Nephron progenitor cell (in vitro differentiated cells): ENCODE measurements at regions not wholly inside any gene's neighbourhood (a gene's known extent, or its start where the extent isn't known, plus 50 kb on each side); places are given as distances from the start of the nearest gene placed in this dataset.

ENCODE experiments used
- DNase-seq: peaks from one replicate; pipeline ENCODE4 v3.0.0; 2021
- H3K27ac Mint-ChIP-seq: 2 replicates; pipeline ENCODE4 v1.8.0; 2021; ENCODE audit warnings: mild to moderate bottlenecking, moderate library complexity, mixed read lengths
- H3K27me3 Mint-ChIP-seq: 2 replicates; pipeline ENCODE4 v1.8.0; 2021; ENCODE audit warnings: mild to moderate bottlenecking, low read depth, mixed read lengths; ENCODE audit not compliant: poor library complexity
- H3K36me3 Mint-ChIP-seq: 2 replicates; pipeline ENCODE4 v1.8.0; 2021; ENCODE audit warnings: low read depth, mixed read lengths
- H3K4me1 Mint-ChIP-seq: 2 replicates; pipeline ENCODE4 v1.8.0; 2021; ENCODE audit warnings: mixed read lengths
- H3K4me3 Mint-ChIP-seq: 2 replicates; pipeline ENCODE4 v1.8.0; 2021; ENCODE audit warnings: mild to moderate bottlenecking, moderate library complexity, mixed read lengths
- H3K9me3 Mint-ChIP-seq: 2 replicates; pipeline ENCODE4 v1.8.0; 2021; ENCODE audit warnings: mild to moderate bottlenecking, moderate library complexity, mixed read lengths
- TF ChIP-seq, protein P1 (sequence below): fragments of 200-600 bp; sonication (generic); IDR thresholded peaks from 2 replicates; pipeline ENCODE4 v1.5.0; 2021; ENCODE audit warnings: antibody characterized with exemption

DNA sequence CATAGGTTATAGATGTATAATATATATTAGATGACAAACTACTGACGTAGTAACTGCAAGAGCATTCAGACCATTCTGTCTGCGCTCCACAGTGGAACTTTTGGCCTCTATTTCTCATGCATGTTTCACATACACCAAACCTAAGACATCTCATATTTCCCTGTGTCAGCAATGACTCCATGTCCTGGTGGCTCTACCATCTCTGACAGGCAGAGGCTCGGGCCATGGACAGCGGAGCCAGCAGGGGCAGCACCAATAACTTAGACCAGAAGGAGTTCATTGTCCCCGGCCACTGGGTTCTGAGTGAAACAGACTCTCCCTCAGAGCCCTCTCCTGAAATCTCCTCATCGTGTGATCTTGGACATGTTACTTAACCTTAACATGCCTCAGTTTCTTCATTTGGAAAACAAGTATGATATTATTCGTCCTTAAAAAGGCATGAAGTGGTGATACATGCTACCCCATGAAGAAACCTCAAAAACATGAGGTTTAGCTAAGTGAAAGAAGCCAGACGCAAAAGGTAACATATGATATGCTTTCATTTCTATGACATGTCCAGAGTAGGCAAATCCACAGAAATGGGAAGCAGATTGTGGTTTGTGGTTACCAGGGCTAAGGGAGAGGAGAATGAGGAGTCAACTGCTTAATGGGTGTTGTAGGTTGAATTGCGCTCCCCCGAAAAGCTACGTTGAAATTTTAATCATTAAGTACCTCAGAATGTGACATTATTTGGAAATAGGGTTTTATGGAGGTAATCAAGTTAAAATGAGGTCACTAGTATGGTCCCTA, 564.0 kb upstream of the JARID2 start:
- TF ChIP-seq, protein P1, sequence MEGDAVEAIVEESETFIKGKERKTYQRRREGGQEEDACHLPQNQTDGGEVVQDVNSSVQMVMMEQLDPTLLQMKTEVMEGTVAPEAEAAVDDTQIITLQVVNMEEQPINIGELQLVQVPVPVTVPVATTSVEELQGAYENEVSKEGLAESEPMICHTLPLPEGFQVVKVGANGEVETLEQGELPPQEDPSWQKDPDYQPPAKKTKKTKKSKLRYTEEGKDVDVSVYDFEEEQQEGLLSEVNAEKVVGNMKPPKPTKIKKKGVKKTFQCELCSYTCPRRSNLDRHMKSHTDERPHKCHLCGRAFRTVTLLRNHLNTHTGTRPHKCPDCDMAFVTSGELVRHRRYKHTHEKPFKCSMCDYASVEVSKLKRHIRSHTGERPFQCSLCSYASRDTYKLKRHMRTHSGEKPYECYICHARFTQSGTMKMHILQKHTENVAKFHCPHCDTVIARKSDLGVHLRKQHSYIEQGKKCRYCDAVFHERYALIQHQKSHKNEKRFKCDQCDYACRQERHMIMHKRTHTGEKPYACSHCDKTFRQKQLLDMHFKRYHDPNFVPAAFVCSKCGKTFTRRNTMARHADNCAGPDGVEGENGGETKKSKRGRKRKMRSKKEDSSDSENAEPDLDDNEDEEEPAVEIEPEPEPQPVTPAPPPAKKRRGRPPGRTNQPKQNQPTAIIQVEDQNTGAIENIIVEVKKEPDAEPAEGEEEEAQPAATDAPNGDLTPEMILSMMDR = no peak
- peaks cover 18% of the 10 kb centered on the region for H3K4me1 Mint-ChIP-seq
- no peak overlapping the region for H3K27ac Mint-ChIP-seq

DNA sequence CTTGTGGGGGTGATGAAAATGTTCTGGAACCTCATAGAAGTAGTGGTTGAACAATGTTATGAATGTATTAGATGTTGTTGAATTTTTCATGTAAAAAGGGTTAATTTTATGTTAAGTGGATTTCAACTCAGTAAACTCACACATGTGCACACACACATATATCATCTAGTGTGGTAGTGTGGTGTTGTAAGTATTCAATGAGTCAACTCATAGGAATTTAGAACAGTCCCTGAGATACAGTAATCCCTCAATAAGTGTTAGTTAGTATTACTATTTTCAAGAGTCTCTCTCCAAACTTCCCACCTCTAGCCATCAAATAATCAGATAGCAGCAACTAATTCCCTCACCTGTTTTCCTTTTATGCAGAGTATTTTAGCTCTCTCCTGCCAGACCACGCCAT, 563.1 kb upstream of the JARID2 start:
- Mint-ChIP-seq H3K4me3 (no peak overlapping the region), H3K27me3 (peaks cover 13% of the 10 kb centered on the region), H3K4me1 (peaks cover 12% of the 10 kb centered on the region), H3K36me3 (no peaks in the 10 kb centered on the region), H3K27ac (no peak overlapping the region), H3K9me3 (peaks cover 4% of the 10 kb centered on the region)
- no peak for DNase-seq
- TF ChIP-seq, protein P1 = no peak

More for the DNA sequence above, 564.0 kb upstream of the JARID2 start:
- no peaks in the 10 kb centered on the region for H3K36me3 Mint-ChIP-seq
- DNase-seq = no peak
- H3K9me3 Mint-ChIP-seq = peaks cover 4% of the 10 kb centered on the region
- H3K4me3 Mint-ChIP-seq = no peak overlapping the region
- peaks cover 13% of the 10 kb centered on the region for H3K27me3 Mint-ChIP-seq

DNA sequence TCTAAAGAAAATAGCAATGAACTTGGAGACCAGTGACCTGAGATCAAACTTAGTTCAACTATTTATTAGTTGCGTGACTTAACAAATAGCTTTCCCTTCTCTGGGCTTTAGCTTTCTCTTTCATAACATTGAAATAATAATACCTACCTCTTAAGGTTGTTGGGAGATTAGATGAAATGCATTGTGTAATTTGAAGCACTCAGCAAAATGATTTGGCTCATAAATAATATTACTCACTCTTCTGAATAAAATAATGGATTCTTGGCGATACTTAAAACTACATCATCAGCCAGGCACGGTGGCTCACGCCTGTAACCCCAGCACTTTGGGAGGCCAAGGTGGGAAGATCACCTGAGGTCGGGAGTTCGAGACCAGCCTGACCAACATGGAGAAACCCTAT, 556.2 kb upstream of the JARID2 start:
- DNase-seq = no peak
- Mint-ChIP-seq H3K36me3 (no peaks in the 10 kb centered on the region), H3K4me1 (peaks cover 18% of the 10 kb centered on the region), H3K27ac (no peak overlapping the region), H3K27me3 (peaks cover 6% of the 10 kb centered on the region), H3K4me3 (no peak overlapping the region), H3K9me3 (no peaks in the 10 kb centered on the region)
- TF ChIP-seq, protein P1 = no peak

DNA sequence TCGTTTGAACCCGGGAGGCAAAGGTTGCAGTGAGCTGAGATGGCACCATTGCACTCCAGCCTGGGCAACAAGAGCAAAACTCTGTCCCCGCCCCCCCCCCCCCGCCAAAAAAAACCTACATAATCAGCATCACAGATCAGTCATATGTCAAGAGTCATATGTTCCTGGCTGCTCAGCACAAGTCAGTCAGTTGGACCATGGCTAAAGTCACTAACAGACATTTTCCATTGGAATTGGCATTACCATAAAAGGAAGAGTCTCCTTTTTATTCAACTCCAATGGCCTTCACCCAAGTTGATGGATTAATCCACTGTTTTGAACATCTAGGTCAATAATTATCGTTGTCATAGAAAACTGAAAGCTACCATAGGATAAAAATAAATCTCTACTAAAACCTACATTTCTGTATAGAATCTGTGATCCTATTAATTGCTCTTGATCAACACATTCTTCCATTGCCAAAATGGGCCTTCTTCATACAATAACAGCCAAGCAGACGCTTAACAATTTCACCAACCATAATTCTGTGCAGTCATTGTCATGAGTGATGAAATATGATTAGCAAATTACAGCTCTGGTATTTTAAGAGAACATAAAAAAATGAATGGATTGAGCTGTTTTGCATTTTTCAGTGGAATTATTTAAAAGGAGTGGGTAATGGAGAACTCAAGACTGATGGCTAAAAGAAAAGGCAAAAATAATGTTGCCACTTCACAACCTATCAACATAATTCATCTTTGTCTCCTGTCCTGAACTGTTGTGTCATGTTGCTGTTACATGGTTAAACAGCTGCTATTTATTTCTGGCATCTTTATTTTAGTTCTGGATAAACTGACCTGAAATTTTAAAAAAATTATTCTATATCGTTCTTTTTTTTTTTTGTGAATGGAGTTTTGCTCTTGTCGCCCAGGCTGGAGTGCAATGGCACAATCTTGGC, 555.5 kb upstream of the JARID2 start:
- Mint-ChIP-seq H3K36me3 (no peaks in the 10 kb centered on the region), H3K27me3 (peaks cover 4% of the 10 kb centered on the region), H3K27ac (no peak overlapping the region), H3K4me1 (peaks cover 19% of the 10 kb centered on the region), H3K4me3 (no peak overlapping the region), H3K9me3 (no peaks in the 10 kb centered on the region)
- TF ChIP-seq, protein P1 = no peak
- DNase-seq = no peak

DNA sequence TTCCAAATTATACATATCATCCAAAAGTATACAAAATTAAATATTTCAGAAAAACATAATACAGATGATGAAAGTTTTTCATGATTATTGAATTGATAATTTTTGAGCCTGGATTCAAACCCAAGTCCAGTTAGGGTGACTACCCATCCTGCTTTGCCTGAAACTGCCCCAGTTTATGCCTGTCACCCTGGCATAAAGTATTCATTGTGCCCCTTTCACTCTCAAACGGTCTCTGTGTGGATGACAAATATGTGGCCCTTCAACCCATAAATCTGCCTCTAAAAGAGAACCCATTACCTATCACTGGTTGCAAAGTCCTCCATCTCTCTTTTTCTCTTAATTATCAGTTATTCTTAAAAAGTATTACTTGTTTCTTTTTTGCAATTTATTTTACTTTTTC, 553.7 kb upstream of the JARID2 start:
- no peaks in the 10 kb centered on the region for H3K36me3 Mint-ChIP-seq
- peaks cover 13% of the 10 kb centered on the region for H3K4me1 Mint-ChIP-seq
- no peak overlapping the region for H3K27ac Mint-ChIP-seq
- peaks cover 6% of the 10 kb centered on the region for H3K27me3 Mint-ChIP-seq
- DNase-seq = no peak
- H3K9me3 Mint-ChIP-seq = no peaks in the 10 kb centered on the region
- TF ChIP-seq, protein P1 = no peak
- H3K4me3 Mint-ChIP-seq = no peak overlapping the region
